Naive thymus-derived CD4-positive, alpha-beta T cell (primary cell): ENCODE measurements at regions not wholly inside any gene's neighbourhood (a gene's known extent, or its start where the extent isn't known, plus 50 kb on each side); places are given as distances from the start of the nearest gene placed in this dataset.

ENCODE experiments used
- ATAC-seq: fragments of 150-1000 bp; cut with Tn5 transposase; 2 replicates; pipeline ENCODE4 v1.10.0; 2021; ENCODE audit warnings: mild to moderate bottlenecking, moderate library complexity
- CTCF ChIA-PET: fragments of 350-600 bp; sonication (Branson Sonifier 250); formaldehyde crosslinking; loops from one replicate; lab custom pipeline; 2021; ENCODE audit warnings: antibody characterized with exemption; lab: Charles Lee
- POLR2A ChIA-PET: fragments of 350-600 bp; sonication (Branson Sonifier 250); formaldehyde crosslinking; loops from one replicate; lab custom pipeline; 2021; ENCODE audit warnings: antibody characterized with exemption, inconsistent platforms; lab: Charles Lee
- DNase-seq, 9 donors: peaks; one replicate each; pipeline versions ENCODE4 v3.0.0 to v3.0.0-alpha.2; 2020 to 2022; ENCODE audit warnings: mixed read lengths in 1 of 9
- H3K27ac ChIP-seq: one replicate; pipeline ENCODE4 v1.7.0; 2013; ENCODE audit warnings: mild to moderate bottlenecking, low read depth, low read length, moderate library complexity
- H3K27me3 ChIP-seq, 2 donors: one replicate each; pipeline ENCODE4 v1.7.0; 2013; ENCODE audit warnings: low read length in 2 of 2, mild to moderate bottlenecking in 2 of 2, moderate library complexity in 2 of 2; ENCODE audit not compliant: control insufficient read depth in 2 of 2, insufficient read depth in 2 of 2
- H3K36me3 ChIP-seq, 3 experiments: 1 replicate in 2 of 3; 2 replicates in 1 of 3; pipeline ENCODE4 v1.7.0; 2013; ENCODE audit warnings: low read length in 3 of 3, mild to moderate bottlenecking in 3 of 3, moderate library complexity in 1 of 3; ENCODE audit not compliant: insufficient read depth in 3 of 3, control insufficient read depth in 2 of 3
- H3K4me1 ChIP-seq, 2 donors: one replicate each; pipeline ENCODE4 v1.7.0; 2013; ENCODE audit warnings: low read length in 2 of 2, mild to moderate bottlenecking in 2 of 2, moderate library complexity in 1 of 2; ENCODE audit not compliant: control insufficient read depth in 2 of 2, insufficient read depth in 2 of 2
- H3K4me3 ChIP-seq: 2 replicates; pipeline ENCODE4 v1.7.0; 2013; ENCODE audit warnings: mild to moderate bottlenecking, low read length
- H3K9me3 ChIP-seq, 3 experiments: 1 replicate in 2 of 3; 2 replicates in 1 of 3; pipeline ENCODE4 v1.7.0; 2013; ENCODE audit warnings: low read length in 3 of 3; ENCODE audit not compliant: control insufficient read depth in 2 of 3
- H3K27ac Mint-ChIP-seq, 9 donors: one replicate each; pipeline ENCODE4 v1.8.0; 2020 to 2022; ENCODE audit warnings: mixed read lengths in 9 of 9, mild to moderate bottlenecking in 8 of 9, moderate library complexity in 5 of 9, inconsistent platforms in 2 of 9
- H3K27me3 Mint-ChIP-seq, 5 donors: one replicate each; pipeline ENCODE4 v1.8.0; 2021 to 2022; ENCODE audit warnings: mixed read lengths in 5 of 5, mild to moderate bottlenecking in 1 of 5
- H3K36me3 Mint-ChIP-seq, 5 donors: one replicate each; pipeline ENCODE4 v1.8.0; 2020 to 2022; ENCODE audit warnings: mixed read lengths in 5 of 5, mild to moderate bottlenecking in 3 of 5, inconsistent platforms in 1 of 5
- H3K4me1 Mint-ChIP-seq, 7 donors: one replicate each; pipeline ENCODE4 v1.8.0; 2020 to 2022; ENCODE audit warnings: mixed read lengths in 7 of 7, mild to moderate bottlenecking in 3 of 7, inconsistent platforms in 1 of 7
- H3K4me3 Mint-ChIP-seq, 10 donors: one replicate each; pipeline ENCODE4 v1.8.0; 2020 to 2022; ENCODE audit warnings: mild to moderate bottlenecking in 10 of 10, mixed read lengths in 10 of 10, moderate library complexity in 6 of 10, inconsistent platforms in 2 of 10
- H3K9me3 Mint-ChIP-seq, 11 donors: one replicate each; pipeline ENCODE4 v1.8.0; 2020 to 2022; ENCODE audit warnings: mixed read lengths in 11 of 11, mild to moderate bottlenecking in 4 of 11, inconsistent platforms in 1 of 11, moderate library complexity in 1 of 11
- intact Hi-C, 2 donors: fragments of 100-400 bp; cut with micrococcal nuclease; formaldehyde crosslinking; loops; one replicate each; pipeline ENCODE4 v1.15.1; 2023

- no peak for ATAC-seq
These were observed 1143.6 kb upstream of the ADGRL2 start for GRCh38 chr1:80657044-80657643.

GRCh38 chr1:80656641-80657040 lies 1144.1 kb upstream of the ADGRL2 start:
- Histone ChIP-seq H3K27me3 (no peaks in the 10 kb centered on the region), H3K4me3 (no peak overlapping the region), H3K27ac (no peak overlapping the region), H3K36me3 (no peaks in the 10 kb centered on the region), H3K9me3 (no peaks in the 10 kb centered on the region), H3K4me1 (no peaks in the 10 kb centered on the region)
- Mint-ChIP-seq H3K27me3 (no peaks in the 10 kb centered on the region), H3K4me1 (no peaks in the 10 kb centered on the region), H3K9me3 (peaks cover 0 to 20% (median 5%) of the 10 kb centered on the region in 11 donors), H3K4me3 (no peak overlapping the region), H3K36me3 (peaks cover 0 to 3% (median 0%) of the 10 kb centered on the region in 5 donors), H3K27ac (no peak overlapping the region)
- POLR2A ChIA-PET: no interaction called here
- intact Hi-C loops: no loop called here
- ATAC-seq: no peak
- CTCF ChIA-PET: no interaction called here
- DNase-seq: no peak

More at GRCh38 chr1:80657044-80657643, 1143.6 kb upstream of the ADGRL2 start:
- ChIA-PET POLR2A (no interaction called here), CTCF (no interaction called here)
- Mint-ChIP-seq H3K27ac (no peak overlapping the region), H3K36me3 (peaks cover 0 to 3% (median 0%) of the 10 kb centered on the region in 5 donors), H3K27me3 (no peaks in the 10 kb centered on the region), H3K9me3 (peaks cover 0 to 24% (median 5%) of the 10 kb centered on the region in 11 donors), H3K4me1 (no peaks in the 10 kb centered on the region), H3K4me3 (no peak overlapping the region)
- Histone ChIP-seq H3K4me3 (no peak overlapping the region), H3K36me3 (no peaks in the 10 kb centered on the region), H3K27ac (no peak overlapping the region), H3K9me3 (no peaks in the 10 kb centered on the region), H3K27me3 (no peaks in the 10 kb centered on the region), H3K4me1 (no peaks in the 10 kb centered on the region)
- no peak for DNase-seq
- intact Hi-C loops: no loop called here

GRCh38 chr1:80656014-80656636 lies 1144.6 kb upstream of the ADGRL2 start:
- H3K4me3 Mint-ChIP-seq: no peak overlapping the region
- H3K36me3 Mint-ChIP-seq: peaks cover 0 to 3% (median 0%) of the 10 kb centered on the region in 5 donors
- Histone ChIP-seq H3K4me3 (no peak overlapping the region), H3K9me3 (no peaks in the 10 kb centered on the region), H3K36me3 (no peaks in the 10 kb centered on the region), H3K27me3 (no peaks in the 10 kb centered on the region), H3K27ac (no peak overlapping the region), H3K4me1 (no peaks in the 10 kb centered on the region)
- ATAC-seq (no peak), DNase-seq (no peak)
- no peak overlapping the region for H3K27ac Mint-ChIP-seq
- no peaks in the 10 kb centered on the region for H3K4me1 Mint-ChIP-seq
- H3K9me3 Mint-ChIP-seq: peaks cover 0 to 17% (median 5%) of the 10 kb centered on the region in 11 donors
- no peaks in the 10 kb centered on the region for H3K27me3 Mint-ChIP-seq
- CTCF ChIA-PET: no interaction called here
- POLR2A ChIA-PET: no interaction called here
- intact Hi-C loops: no loop called here

- no peak for ATAC-seq
- H3K36me3 Mint-ChIP-seq: no peaks in the 10 kb centered on the region
- CTCF ChIA-PET: no interaction called here
- H3K27me3 Mint-ChIP-seq: no peaks in the 10 kb centered on the region
- H3K4me1 Mint-ChIP-seq: no peaks in the 10 kb centered on the region
- no peak overlapping the region for H3K4me3 Mint-ChIP-seq
- H3K27ac ChIP-seq: no peak overlapping the region
- POLR2A ChIA-PET: no interaction called here
- H3K27me3 ChIP-seq: no peaks in the 10 kb centered on the region
- H3K36me3 ChIP-seq: no peaks in the 10 kb centered on the region
- no peak overlapping the region for H3K27ac Mint-ChIP-seq
- H3K4me3 ChIP-seq: no peak overlapping the region
- no peaks in the 10 kb centered on the region for H3K4me1 ChIP-seq
- intact Hi-C loops: no loop called here
- H3K9me3 ChIP-seq: no peaks in the 10 kb centered on the region
- peaks cover 0 to 19% (median 0%) of the 10 kb centered on the region in 11 donors for H3K9me3 Mint-ChIP-seq
- DNase-seq: no peak
These were observed 1154.7 kb upstream of the ADGRL2 start for GRCh38 chr1:80646053-80646452.

DNA sequence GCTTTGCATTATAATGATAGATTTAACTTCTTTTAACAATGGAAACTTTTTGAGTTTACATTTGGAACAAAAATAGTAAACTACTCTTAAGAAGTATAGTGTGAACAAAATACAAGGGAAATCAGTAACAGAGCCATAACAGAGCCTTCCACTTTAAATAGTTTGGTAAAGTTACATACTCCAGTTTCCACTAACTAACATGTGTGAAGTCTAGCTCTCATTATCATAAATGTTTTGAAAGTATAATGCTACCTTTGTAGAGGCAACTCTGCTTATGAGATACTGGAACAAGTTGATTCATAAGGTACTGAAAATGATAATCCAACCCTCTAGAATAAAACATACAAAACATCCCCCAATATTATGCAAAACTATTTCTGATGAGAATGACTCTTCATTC lies 1155.1 kb upstream of the ADGRL2 start:
- DNase-seq: no peak
- H3K4me3 ChIP-seq: no peak overlapping the region
- H3K36me3 Mint-ChIP-seq: no peaks in the 10 kb centered on the region
- no peaks in the 10 kb centered on the region for H3K4me1 ChIP-seq
- no peak for ATAC-seq
- no peaks in the 10 kb centered on the region for H3K36me3 ChIP-seq
- no peak overlapping the region for H3K27ac ChIP-seq
- no peaks in the 10 kb centered on the region for H3K27me3 ChIP-seq
- H3K4me3 Mint-ChIP-seq: no peak overlapping the region
- ChIA-PET POLR2A (no interaction called here), CTCF (no interaction called here)
- peaks cover 0 to 15% (median 2%) of the 10 kb centered on the region in 11 donors for H3K9me3 Mint-ChIP-seq
- no peaks in the 10 kb centered on the region for H3K4me1 Mint-ChIP-seq
- intact Hi-C loops: no loop called here
- no peaks in the 10 kb centered on the region for H3K27me3 Mint-ChIP-seq
- no peak overlapping the region for H3K27ac Mint-ChIP-seq
- H3K9me3 ChIP-seq: no peaks in the 10 kb centered on the region

GRCh38 chr1:80640978-80641377 lies 1159.8 kb upstream of the ADGRL2 start:
- CTCF ChIA-PET: no interaction called here
- H3K27me3 ChIP-seq: no peaks in the 10 kb centered on the region
- Mint-ChIP-seq H3K27ac (no peak overlapping the region), H3K4me3 (no peak overlapping the region), H3K4me1 (peaks cover 0 to 3% (median 0%) of the 10 kb centered on the region in 7 donors), H3K9me3 (peaks cover 0 to 14% (median 5%) of the 10 kb centered on the region in 11 donors), H3K27me3 (no peaks in the 10 kb centered on the region), H3K36me3 (no peaks in the 10 kb centered on the region)
- peaks cover 0 to 5% (median 0%) of the 10 kb centered on the region in 3 experiments for H3K9me3 ChIP-seq
- ATAC-seq (no peak), DNase-seq (no peak)
- intact Hi-C loops: no loop called here
- no peak overlapping the region for H3K4me3 ChIP-seq
- H3K4me1 ChIP-seq: no peaks in the 10 kb centered on the region
- no peaks in the 10 kb centered on the region for H3K36me3 ChIP-seq
- H3K27ac ChIP-seq: no peak overlapping the region
- POLR2A ChIA-PET: no interaction called here
